SU-DHL-6 (cell line): ENCODE measurements at regions not wholly inside any gene's neighbourhood (a gene's known extent, or its start where the extent isn't known, plus 50 kb on each side); places are given as distances from the start of the nearest gene placed in this dataset.

Experiments used
- CTCF ChIP-seq: fragments of 200-600 bp; sonication (generic); IDR thresholded peaks from one replicate; pipeline ENCODE4 v1.5.1; 2017; ENCODE audit warnings: antibody characterized with exemption, mild to moderate bottlenecking, low read length, moderate library complexity; ENCODE audit not compliant: insufficient read depth, poor library complexity, severe bottlenecking
- EZH2phosphoT487 ChIP-seq: fragments of 200-600 bp; sonication (generic), shearing (Covaris generic); conservative IDR thresholded peaks from 2 replicates; pipeline ENCODE4 v1.6.1; 2018; ENCODE audit warnings: mild to moderate bottlenecking, antibody characterized with exemption, low read length, moderate library complexity, mixed read lengths

GRCh38 chr5:29779141-29779540 lies 1414.3 kb upstream of the CDH6 start:
- no peak for TF ChIP-seq CTCF
- TF ChIP-seq EZH2phosphoT487: no peak
